ENCODE measurements at regions not wholly inside any gene's neighbourhood (a gene's known extent, or its start where the extent isn't known, plus 50 kb on each side); places are given as distances from the start of the nearest gene placed in this dataset.

- no peak for DNase-seq (ENCODE audit: low spot score)
- no peak for FAIRE-seq
Measured at GRCh38 chr18:68376926-68377325, 338.0 kb downstream of the TMX3 start.

GRCh38 chr18:68362907-68363306 lies 352.0 kb downstream of the TMX3 start:
- DNase-seq (ENCODE audit: low spot score) (no peak), FAIRE-seq (no peak)

GRCh38 chr18:68355637-68356036 lies 359.3 kb downstream of the TMX3 start:
- DNase-seq (ENCODE audit: low spot score) = no peak
- no peak for FAIRE-seq

GRCh38 chr18:68354176-68354575 lies 360.7 kb downstream of the TMX3 start:
- DNase-seq (ENCODE audit: low spot score) (no peak), FAIRE-seq (no peak)

GRCh38 chr18:68342039-68342659 lies 372.8 kb downstream of the TMX3 start:
- DNase-seq (ENCODE audit: low spot score) (no peak), FAIRE-seq (no peak)

- DNase-seq (ENCODE audit: low spot score) = no peak
- FAIRE-seq = no peak
Measured at GRCh38 chr18:68340606-68341005, 374.3 kb downstream of the TMX3 start.

- DNase-seq (ENCODE audit: low spot score) = no peak
- no peak for FAIRE-seq
Measured at GRCh38 chr18:68330658-68331057, 384.2 kb downstream of the TMX3 start.

- DNase-seq (ENCODE audit: low spot score) (no peak), FAIRE-seq (no peak)
Measured at GRCh38 chr18:68323921-68324320, 391.0 kb downstream of the TMX3 start.

- no peak for DNase-seq (ENCODE audit: low spot score)
- FAIRE-seq = no peak
Measured at GRCh38 chr18:68316636-68317035, 398.3 kb downstream of the TMX3 start.

GRCh38 chr18:68314403-68314802 lies 400.5 kb downstream of the TMX3 start:
- DNase-seq (ENCODE audit: low spot score) (no peak), FAIRE-seq (no peak)

- DNase-seq (ENCODE audit: low spot score) = no peak
- no peak for FAIRE-seq
Measured at GRCh38 chr18:68301441-68301840, 413.5 kb downstream of the TMX3 start.

GRCh38 chr18:68299906-68300305 lies 415.0 kb downstream of the TMX3 start:
- no peak for FAIRE-seq
- no peak for DNase-seq (ENCODE audit: low spot score)

- no peak for DNase-seq (ENCODE audit: low spot score)
- no peak for FAIRE-seq
Measured at GRCh38 chr18:68298330-68298729, 416.6 kb downstream of the TMX3 start.

GRCh38 chr18:68288408-68288807 lies 426.5 kb downstream of the TMX3 start:
- DNase-seq (ENCODE audit: low spot score) = no peak
- no peak for FAIRE-seq

GRCh38 chr18:68284236-68284780 lies 430.6 kb downstream of the TMX3 start:
- FAIRE-seq (no peak), DNase-seq (ENCODE audit: low spot score) (no peak)

- FAIRE-seq (no peak), DNase-seq (ENCODE audit: low spot score) (no peak)
Measured at GRCh38 chr18:68283834-68284233, 431.1 kb downstream of the TMX3 start.

- FAIRE-seq (no peak), DNase-seq (ENCODE audit: low spot score) (no peak)
Measured at GRCh38 chr18:68282232-68282631, 432.7 kb downstream of the TMX3 start.

GRCh38 chr18:68275616-68276015 lies 439.3 kb downstream of the TMX3 start:
- FAIRE-seq = peak; percentile 42

GRCh38 chr18:68270017-68270416 lies 444.9 kb downstream of the TMX3 start:
- FAIRE-seq = no peak
- DNase-seq (ENCODE audit: low spot score) = no peak

More at GRCh38 chr18:68275616-68276015, 439.3 kb downstream of the TMX3 start:
- peak; percentile 77 for DNase-seq (ENCODE audit: low spot score)

- peak; percentile 52 for DNase-seq (ENCODE audit: low spot score)
- peak; percentile 10 for FAIRE-seq
Measured at GRCh38 chr18:68267583-68267982, 447.3 kb downstream of the TMX3 start.

GRCh38 chr18:68263481-68263880 lies 451.4 kb downstream of the TMX3 start:
- FAIRE-seq (no peak), DNase-seq (ENCODE audit: low spot score) (no peak)

GRCh38 chr18:68262690-68263294 lies 452.1 kb downstream of the TMX3 start:
- DNase-seq (ENCODE audit: low spot score) = peak; percentile 35
- no peak for FAIRE-seq

- DNase-seq (ENCODE audit: low spot score) (no peak), FAIRE-seq (no peak)
Measured at GRCh38 chr18:68256418-68257067, 458.4 kb downstream of the TMX3 start.

Data from RCC 7860 (cell line).